Caco-2 (cell line): ENCODE measurements at regions not wholly inside any gene's neighbourhood (a gene's known extent, or its start where the extent isn't known, plus 50 kb on each side); places are given as distances from the start of the nearest gene placed in this dataset.
A peak's percentile ranks its signal among the peaks of the same experiment; 100 is the strongest.

Source experiments
- BruUV-seq: library from RNA; stranded (reverse); fragments of 400-500 nt; replicated peaks from 2 replicates; lab custom pipeline; 2021; lab: Mats Ljungman, UMichigan
- CTCF ChIA-PET: fragments of 300-600 bp; sonication (Branson Sonifier 250); formaldehyde crosslinking; loops from one replicate; lab custom pipeline; 2022; ENCODE audit warnings: antibody characterized with exemption; lab: Charles Lee
- POLR2A ChIA-PET: fragments of 300-600 bp; sonication (Branson Sonifier 250); formaldehyde crosslinking; loops from one replicate; lab custom pipeline; 2022; ENCODE audit warnings: antibody characterized with exemption; lab: Charles Lee
- DNase-seq, 2 experiments: peaks; one replicate each; pipeline versions ENCODE4 v3.0.0 to v3.0.0-alpha.2; 2020 to 2022
- H3K27me3 ChIP-seq: replicated peaks from 2 replicates; pipeline ENCODE4 v1.6.0; 2011; ENCODE audit warnings: low read length; ENCODE audit not compliant: control insufficient read depth, insufficient read depth
- H3K36me3 ChIP-seq: 2 replicates; pipeline ENCODE4 v1.5.1; 2011; ENCODE audit warnings: low read length; ENCODE audit not compliant: control insufficient read depth, insufficient read depth
- H3K4me1 ChIP-seq: fragments of 250-450 bp; sonication (Bioruptor Pico); 2 replicates; pipeline ENCODE4 v1.5.1; 2020; ENCODE audit warnings: mild to moderate bottlenecking
- H3K4me3 ChIP-seq: 2 replicates; pipeline ENCODE4 v1.5.1; 2011; ENCODE audit warnings: low read depth, mild to moderate bottlenecking, control low read depth, low read length
- H3K9me3 ChIP-seq: fragments of 250-450 bp; sonication (Bioruptor Pico); 2 replicates; pipeline ENCODE4 v1.5.1; 2020; ENCODE audit warnings: mild to moderate bottlenecking, moderate library complexity
- H3K27ac Mint-ChIP-seq: one replicate; pipeline ENCODE4 v1.8.0; 2022; ENCODE audit warnings: mixed read lengths; ENCODE audit not compliant: unreplicated experiment
- H3K27me3 Mint-ChIP-seq: one replicate; pipeline ENCODE4 v1.8.0; 2022; ENCODE audit warnings: mixed read lengths; ENCODE audit not compliant: insufficient read depth, unreplicated experiment
- H3K36me3 Mint-ChIP-seq: one replicate; pipeline ENCODE4 v1.8.0; 2022; ENCODE audit warnings: mild to moderate bottlenecking, mixed read lengths; ENCODE audit not compliant: insufficient read depth, unreplicated experiment
- H3K4me1 Mint-ChIP-seq: one replicate; pipeline ENCODE4 v1.8.0; 2022; ENCODE audit warnings: low read depth, mixed read lengths; ENCODE audit not compliant: unreplicated experiment
- H3K4me3 Mint-ChIP-seq: one replicate; pipeline ENCODE4 v1.8.0; 2022; ENCODE audit warnings: mild to moderate bottlenecking, moderate library complexity, mixed read lengths; ENCODE audit not compliant: unreplicated experiment
- H3K9me3 Mint-ChIP-seq: one replicate; pipeline ENCODE4 v1.8.0; 2022; ENCODE audit warnings: mixed read lengths; ENCODE audit not compliant: unreplicated experiment
- CTCF ChIP-seq, 2 experiments: fragments of 200-600 bp in 1 of 2; IDR thresholded peaks; 1 replicate in 1 of 2; 2 replicates in 1 of 2; pipeline versions ENCODE4 v1.5.1 to v1.8.0; 2011 to 2022; ENCODE audit warnings: antibody characterized with exemption in 1 of 2, control low read depth in 1 of 2, inconsistent platforms in 1 of 2, low read depth in 1 of 2, low read length in 1 of 2, mild to moderate bottlenecking in 1 of 2, moderate library complexity in 1 of 2; ENCODE audit not compliant: insufficient read depth in 1 of 2, severe bottlenecking in 1 of 2, unreplicated experiment in 1 of 2
- intact Hi-C: fragments of 100-400 bp; cut with micrococcal nuclease; formaldehyde crosslinking; loops from one replicate; pipeline ENCODE4 v1.10.0; 2022; ENCODE audit not compliant: unreplicated experiment

GRCh38 chr4:62656006-62656405 is 1455.9 kb downstream of the ADGRL3 start:
- ChIA-PET POLR2A (no interaction called here), CTCF (no interaction called here)
- Mint-ChIP-seq H3K4me3 (no peak overlapping the region), H3K36me3 (no peaks in the 10 kb centered on the region), H3K4me1 (no peaks in the 10 kb centered on the region), H3K9me3 (no peaks in the 10 kb centered on the region), H3K27ac (no peak overlapping the region), H3K27me3 (no peaks in the 10 kb centered on the region)
- no peak for DNase-seq
- Histone ChIP-seq H3K4me1 (no peaks in the 10 kb centered on the region), H3K9me3 (no peaks in the 10 kb centered on the region), H3K27me3 (no peaks in the 10 kb centered on the region), H3K4me3 (no peak overlapping the region), H3K36me3 (no peaks in the 10 kb centered on the region)
- intact Hi-C loops: no loop called here
- no peak for TF ChIP-seq CTCF (IDR thresholded peaks at IDR 0.05; ENCODE audit: insufficient read depth in 1 of 2, low read depth in 1 of 2, low read length in 1 of 2, severe bottlenecking in 1 of 2, unreplicated experiment in 1 of 2)
- BruUV-seq: no TSS peak

DNA sequence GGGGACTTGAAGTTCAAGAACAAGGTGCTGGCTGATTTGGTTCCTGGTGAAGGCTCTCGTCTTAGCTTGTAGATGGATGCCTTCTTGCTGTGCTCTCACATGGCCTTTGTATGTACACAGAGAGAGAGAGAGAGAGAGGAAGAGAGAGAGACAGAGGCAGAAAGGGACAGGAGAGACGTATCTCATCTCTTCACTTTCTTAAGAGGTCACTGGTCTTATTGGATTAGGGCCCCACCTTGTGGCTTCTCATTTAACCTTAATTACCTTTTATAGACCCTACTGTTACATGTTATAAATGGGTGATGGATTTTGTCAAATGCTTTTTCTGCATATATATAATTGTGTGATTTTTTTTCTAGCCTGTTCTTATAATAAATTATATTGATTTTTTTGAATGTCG is 1444.2 kb downstream of the ADGRL3 start:
- no peak overlapping the region for H3K4me3 ChIP-seq
- POLR2A ChIA-PET: no interaction called here
- peak in 1 of 2 experiments; percentile 19 for DNase-seq
- intact Hi-C loops: loop anchor here (1.0 to 5.0 kb wide), 5 partner anchors 49 to 660 kb away; no protein-coding TSS in a partner anchor
- no peaks in the 10 kb centered on the region for H3K9me3 ChIP-seq
- H3K36me3 Mint-ChIP-seq: no peaks in the 10 kb centered on the region
- no peaks in the 10 kb centered on the region for H3K9me3 Mint-ChIP-seq
- peak in 1 of 2 experiments; percentile 30 for TF ChIP-seq CTCF (IDR thresholded peaks at IDR 0.05; ENCODE audit: insufficient read depth in 1 of 2, low read depth in 1 of 2, low read length in 1 of 2, severe bottlenecking in 1 of 2, unreplicated experiment in 1 of 2)
- CTCF ChIA-PET: no interaction called here
- no peaks in the 10 kb centered on the region for H3K36me3 ChIP-seq
- no TSS peak for BruUV-seq
- H3K27me3 ChIP-seq: no peaks in the 10 kb centered on the region
- no peaks in the 10 kb centered on the region for H3K4me1 ChIP-seq
- H3K4me1 Mint-ChIP-seq: no peaks in the 10 kb centered on the region
- no peak overlapping the region for H3K4me3 Mint-ChIP-seq
- peaks cover 2% of the 10 kb centered on the region for H3K27me3 Mint-ChIP-seq
- H3K27ac Mint-ChIP-seq: no peak overlapping the region

GRCh38 chr4:62640296-62640695 is 1440.2 kb downstream of the ADGRL3 start:
- Mint-ChIP-seq H3K4me1 (no peaks in the 10 kb centered on the region), H3K27ac (no peak overlapping the region), H3K27me3 (no peaks in the 10 kb centered on the region), H3K4me3 (no peak overlapping the region), H3K9me3 (no peaks in the 10 kb centered on the region), H3K36me3 (no peaks in the 10 kb centered on the region)
- no peak for DNase-seq
- POLR2A ChIA-PET: no interaction called here
- Histone ChIP-seq H3K9me3 (no peaks in the 10 kb centered on the region), H3K4me3 (no peak overlapping the region), H3K36me3 (no peaks in the 10 kb centered on the region), H3K27me3 (no peaks in the 10 kb centered on the region), H3K4me1 (no peaks in the 10 kb centered on the region)
- BruUV-seq: no TSS peak
- intact Hi-C loops: loop anchor here (5.0 kb wide), 1 partner anchor 398 kb away; no protein-coding TSS in a partner anchor
- CTCF ChIA-PET: no interaction called here
- TF ChIP-seq CTCF (IDR thresholded peaks at IDR 0.05; ENCODE audit: insufficient read depth in 1 of 2, low read depth in 1 of 2, low read length in 1 of 2, severe bottlenecking in 1 of 2, unreplicated experiment in 1 of 2): no peak
